ENCODE measurements at regions not wholly inside any gene's neighbourhood (a gene's known extent, or its start where the extent isn't known, plus 50 kb on each side); places are given as distances from the start of the nearest gene placed in this dataset.

DNA sequence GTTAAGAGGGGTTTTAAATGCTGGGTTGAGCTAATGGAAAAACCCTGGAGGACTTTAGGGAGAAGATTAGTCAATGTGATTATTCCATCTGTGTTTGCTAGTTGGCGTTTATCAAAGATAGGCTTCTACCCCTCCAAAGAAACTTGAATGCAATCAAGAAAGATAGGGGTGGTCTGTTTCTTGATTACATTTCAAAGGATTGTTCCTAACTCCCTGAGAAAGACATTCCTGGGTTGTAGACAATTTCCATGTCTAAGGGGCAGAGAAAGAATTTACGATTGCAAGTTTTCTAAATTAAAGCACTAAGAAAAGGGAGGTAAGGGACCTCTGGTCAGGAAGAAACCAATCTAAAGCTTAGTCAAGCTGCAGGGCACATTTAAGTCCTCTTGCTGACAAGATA is 2268.7 kb downstream of the LRRC4C start:
- TF ChIP-seq, protein P1, sequence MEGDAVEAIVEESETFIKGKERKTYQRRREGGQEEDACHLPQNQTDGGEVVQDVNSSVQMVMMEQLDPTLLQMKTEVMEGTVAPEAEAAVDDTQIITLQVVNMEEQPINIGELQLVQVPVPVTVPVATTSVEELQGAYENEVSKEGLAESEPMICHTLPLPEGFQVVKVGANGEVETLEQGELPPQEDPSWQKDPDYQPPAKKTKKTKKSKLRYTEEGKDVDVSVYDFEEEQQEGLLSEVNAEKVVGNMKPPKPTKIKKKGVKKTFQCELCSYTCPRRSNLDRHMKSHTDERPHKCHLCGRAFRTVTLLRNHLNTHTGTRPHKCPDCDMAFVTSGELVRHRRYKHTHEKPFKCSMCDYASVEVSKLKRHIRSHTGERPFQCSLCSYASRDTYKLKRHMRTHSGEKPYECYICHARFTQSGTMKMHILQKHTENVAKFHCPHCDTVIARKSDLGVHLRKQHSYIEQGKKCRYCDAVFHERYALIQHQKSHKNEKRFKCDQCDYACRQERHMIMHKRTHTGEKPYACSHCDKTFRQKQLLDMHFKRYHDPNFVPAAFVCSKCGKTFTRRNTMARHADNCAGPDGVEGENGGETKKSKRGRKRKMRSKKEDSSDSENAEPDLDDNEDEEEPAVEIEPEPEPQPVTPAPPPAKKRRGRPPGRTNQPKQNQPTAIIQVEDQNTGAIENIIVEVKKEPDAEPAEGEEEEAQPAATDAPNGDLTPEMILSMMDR (IDR thresholded peaks at IDR 0.05; ENCODE audit: extremely low read depth, low read depth, low read length): no peak
- Histone ChIP-seq H2AFZ (ENCODE audit: low read length) (no peak overlapping the region), H3K79me2 (ENCODE audit: insufficient read depth, low read length) (no peaks in the 10 kb centered on the region), H4K20me1 (ENCODE audit: insufficient read depth, low read length) (no peaks in the 10 kb centered on the region), H3K4me2 (ENCODE audit: insufficient read depth, low read length) (no peak overlapping the region), H3K36me3 (ENCODE audit: insufficient read depth, low read length) (no peaks in the 10 kb centered on the region), H3K9me3 (ENCODE audit: low read depth, low read length) (no peaks in the 10 kb centered on the region), H3K4me3 (ENCODE audit: insufficient read depth, low read length) (no peak overlapping the region), H3K27ac (ENCODE audit: low read depth, low read length) (no peak overlapping the region), H3K27me3 (ENCODE audit: insufficient read depth, low read length) (no peaks in the 10 kb centered on the region), H3K4me1 (ENCODE audit: insufficient read depth, low read length) (no peaks in the 10 kb centered on the region)
- no peak for DNase-seq (ENCODE audit: insufficient read length, low spot score, missing footprints)

DNA sequence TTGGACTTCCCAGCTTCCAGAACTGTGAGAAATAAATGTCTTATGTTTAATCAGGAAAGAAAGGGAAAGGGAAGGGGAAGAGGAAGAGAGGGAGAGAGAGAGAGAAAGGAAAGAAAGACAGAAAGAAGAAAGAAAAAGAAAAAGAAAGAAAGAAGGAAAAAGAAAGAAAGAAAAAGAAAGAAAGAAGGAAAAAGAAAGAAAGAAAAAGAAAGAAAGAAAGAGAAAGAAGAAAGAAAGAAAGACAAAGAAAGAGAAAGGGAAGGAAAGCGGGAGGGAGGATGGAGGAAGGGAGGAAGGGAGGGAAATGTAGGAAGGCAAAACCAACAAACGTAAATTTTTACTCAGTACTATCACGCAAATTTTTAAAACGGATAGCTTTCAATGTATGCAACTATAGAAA is 2281.8 kb downstream of the LRRC4C start:
- Histone ChIP-seq H3K79me2 (ENCODE audit: insufficient read depth, low read length) (no peaks in the 10 kb centered on the region), H2AFZ (ENCODE audit: low read length) (no peak overlapping the region), H3K4me2 (ENCODE audit: insufficient read depth, low read length) (no peak overlapping the region), H3K36me3 (ENCODE audit: insufficient read depth, low read length) (no peaks in the 10 kb centered on the region), H4K20me1 (ENCODE audit: insufficient read depth, low read length) (no peaks in the 10 kb centered on the region), H3K4me3 (ENCODE audit: insufficient read depth, low read length) (no peak overlapping the region), H3K9me3 (ENCODE audit: low read depth, low read length) (no peaks in the 10 kb centered on the region), H3K4me1 (ENCODE audit: insufficient read depth, low read length) (no peaks in the 10 kb centered on the region), H3K27ac (ENCODE audit: low read depth, low read length) (no peak overlapping the region), H3K27me3 (ENCODE audit: insufficient read depth, low read length) (no peaks in the 10 kb centered on the region)
- TF ChIP-seq, protein P1 (IDR thresholded peaks at IDR 0.05; ENCODE audit: extremely low read depth, low read depth, low read length): no peak
- no peak for DNase-seq (ENCODE audit: insufficient read length, low spot score, missing footprints)

DNA sequence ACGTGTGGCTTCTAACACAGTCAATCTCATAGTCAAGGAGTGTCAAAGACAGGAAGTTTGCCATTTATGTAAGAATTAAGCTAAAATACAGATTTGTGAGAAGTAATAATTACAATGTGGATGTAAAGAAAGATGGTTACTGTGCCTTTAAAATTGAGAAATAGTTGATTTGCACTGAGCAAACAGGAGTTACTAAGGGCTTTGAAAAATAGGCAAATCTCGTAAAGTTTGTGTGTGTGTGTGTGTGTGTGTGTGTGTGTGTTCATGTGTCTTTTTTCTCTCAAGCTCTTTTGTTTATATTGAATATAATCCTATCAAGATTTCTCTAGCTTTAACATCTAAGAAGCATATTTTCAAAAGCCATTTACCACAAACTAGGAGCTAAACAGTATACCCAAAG is 2284.5 kb downstream of the LRRC4C start:
- no peak for DNase-seq (ENCODE audit: insufficient read length, low spot score, missing footprints)
- Histone ChIP-seq H3K36me3 (ENCODE audit: insufficient read depth, low read length) (no peaks in the 10 kb centered on the region), H3K4me1 (ENCODE audit: insufficient read depth, low read length) (no peaks in the 10 kb centered on the region), H3K27ac (ENCODE audit: low read depth, low read length) (no peak overlapping the region), H2AFZ (ENCODE audit: low read length) (no peak overlapping the region), H3K27me3 (ENCODE audit: insufficient read depth, low read length) (no peaks in the 10 kb centered on the region), H4K20me1 (ENCODE audit: insufficient read depth, low read length) (no peaks in the 10 kb centered on the region), H3K79me2 (ENCODE audit: insufficient read depth, low read length) (no peaks in the 10 kb centered on the region), H3K4me2 (ENCODE audit: insufficient read depth, low read length) (no peak overlapping the region), H3K4me3 (ENCODE audit: insufficient read depth, low read length) (no peak overlapping the region), H3K9me3 (ENCODE audit: low read depth, low read length) (no peaks in the 10 kb centered on the region)
- TF ChIP-seq, protein P1 (IDR thresholded peaks at IDR 0.05; ENCODE audit: extremely low read depth, low read depth, low read length): no peak

DNA sequence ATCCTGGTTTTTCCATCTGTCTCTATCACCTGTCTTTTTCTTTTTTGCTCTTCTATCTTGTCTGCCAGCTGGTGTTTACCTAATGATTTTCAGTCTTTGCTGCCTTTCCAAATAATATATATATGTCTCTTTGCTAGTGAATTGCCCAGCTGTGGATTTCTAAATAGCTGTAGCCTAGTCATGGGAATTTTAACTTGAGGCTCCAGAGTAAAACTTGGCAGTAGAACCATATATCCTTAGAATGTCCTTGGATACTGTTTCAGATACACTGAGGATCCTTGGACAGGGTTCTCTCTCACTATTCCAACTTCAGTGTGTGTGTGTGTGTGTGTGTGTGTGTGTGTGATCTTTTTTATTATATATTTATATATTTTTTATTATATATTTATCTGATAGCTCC is 2285.3 kb downstream of the LRRC4C start:
- H3K36me3 ChIP-seq (ENCODE audit: insufficient read depth, low read length): no peaks in the 10 kb centered on the region
- H2AFZ ChIP-seq (ENCODE audit: low read length): no peak overlapping the region
- no peaks in the 10 kb centered on the region for H3K79me2 ChIP-seq (ENCODE audit: insufficient read depth, low read length)
- H3K4me1 ChIP-seq (ENCODE audit: insufficient read depth, low read length): no peaks in the 10 kb centered on the region
- H3K27me3 ChIP-seq (ENCODE audit: insufficient read depth, low read length): no peaks in the 10 kb centered on the region
- no peaks in the 10 kb centered on the region for H3K9me3 ChIP-seq (ENCODE audit: low read depth, low read length)
- DNase-seq (ENCODE audit: insufficient read length, low spot score, missing footprints): no peak
- no peak overlapping the region for H3K4me2 ChIP-seq (ENCODE audit: insufficient read depth, low read length)
- H4K20me1 ChIP-seq (ENCODE audit: insufficient read depth, low read length): no peaks in the 10 kb centered on the region
- no peak overlapping the region for H3K27ac ChIP-seq (ENCODE audit: low read depth, low read length)
- TF ChIP-seq, protein P1 (IDR thresholded peaks at IDR 0.05; ENCODE audit: extremely low read depth, low read depth, low read length): no peak
- no peak overlapping the region for H3K4me3 ChIP-seq (ENCODE audit: insufficient read depth, low read length)

All from osteoblast (primary cell).